ENCODE measurements at regions not wholly inside any gene's neighbourhood (a gene's known extent, or its start where the extent isn't known, plus 50 kb on each side); places are given as distances from the start of the nearest gene placed in this dataset.

GRCh38 chr2:125643128-125643527 lies 1012.8 kb upstream of the GYPC start:
- Histone ChIP-seq H3K36me3 (ENCODE audit: control insufficient read depth in 4 of 4, insufficient read depth in 3 of 4, low read depth in 1 of 4, low read length in 3 of 4) (no peaks in the 10 kb centered on the region), H3K9me3 (ENCODE audit: control insufficient read depth in 4 of 4, low read length in 3 of 4) (no peaks in the 10 kb centered on the region), H3K4me1 (ENCODE audit: control insufficient read depth in 4 of 4, insufficient read depth in 4 of 4, low read length in 3 of 4) (no peaks in the 10 kb centered on the region), H3K27me3 (ENCODE audit: control insufficient read depth in 4 of 4, insufficient read depth in 4 of 4, low read length in 3 of 4) (peaks cover 0 to 4% (median 0%) of the 10 kb centered on the region in 4 donors), H3K9ac (ENCODE audit: low read depth in 1 of 2, low read length in 2 of 2) (no peak overlapping the region), H3K27ac (ENCODE audit: low read depth in 1 of 2, low read length in 2 of 2) (no peak overlapping the region), H3K4me3 (ENCODE audit: low read depth in 1 of 3, low read length in 3 of 3) (no peak overlapping the region)
- 41% methylated on average over 2 of the region's 2 CpGs for WGBS
- no peak for DNase-seq (ENCODE audit: low spot score)
- TF ChIP-seq FOXA2 (IDR thresholded peaks at IDR 0.05) (no peak), SP1 (IDR thresholded peaks at IDR 0.05) (no peak), HNF4G (IDR thresholded peaks at IDR 0.05) (no peak), YY1 (IDR thresholded peaks at IDR 0.05) (no peak), CTCF (IDR thresholded peaks at IDR 0.05; ENCODE audit: low read depth, low read length, missing input control) (no peak), NR2F2 (IDR thresholded peaks at IDR 0.05) (no peak), TAF1 (conservative IDR thresholded peaks at IDR 0.05) (no peak), JUND (IDR thresholded peaks at IDR 0.05) (no peak), ATF3 (IDR thresholded peaks at IDR 0.05) (no peak), REST (IDR thresholded peaks at IDR 0.05) (no peak), ZBTB33 (IDR thresholded peaks at IDR 0.05) (no peak), EGR1 (IDR thresholded peaks at IDR 0.05; ENCODE audit: low read depth in 2 of 2) (no peak), GABPA (IDR thresholded peaks at IDR 0.05 in 1 of 2, conservative IDR thresholded peaks at IDR 0.05 in 1 of 2) (no peak), HNF4A (conservative IDR thresholded peaks at IDR 0.05) (no peak), RXRA (IDR thresholded peaks at IDR 0.05) (no peak)

GRCh38 chr2:125643585-125643984 lies 1012.4 kb upstream of the GYPC start:
- H3K4me3 ChIP-seq (ENCODE audit: low read depth in 1 of 3, low read length in 3 of 3): no peak overlapping the region
- TF ChIP-seq MAX (IDR thresholded peaks at IDR 0.05) (no peak), YY1 (IDR thresholded peaks at IDR 0.05) (no peak), REST (IDR thresholded peaks at IDR 0.05) (no peak)
- no peak for DNase-seq (ENCODE audit: low spot score)
- no peaks in the 10 kb centered on the region for H3K9me3 ChIP-seq (ENCODE audit: control insufficient read depth in 4 of 4, low read length in 3 of 4)
- no peaks in the 10 kb centered on the region for H3K36me3 ChIP-seq (ENCODE audit: control insufficient read depth in 4 of 4, insufficient read depth in 3 of 4, low read depth in 1 of 4, low read length in 3 of 4)
- H3K9ac ChIP-seq (ENCODE audit: low read depth in 1 of 2, low read length in 2 of 2): no peak overlapping the region
- no peaks in the 10 kb centered on the region for H3K4me1 ChIP-seq (ENCODE audit: control insufficient read depth in 4 of 4, insufficient read depth in 4 of 4, low read length in 3 of 4)
- no peak overlapping the region for H3K27ac ChIP-seq (ENCODE audit: low read depth in 1 of 2, low read length in 2 of 2)
- WGBS: 57% methylated on average over 8 of the region's 8 CpGs
- H3K27me3 ChIP-seq (ENCODE audit: control insufficient read depth in 4 of 4, insufficient read depth in 4 of 4, low read length in 3 of 4): peaks cover 0 to 4% (median 0%) of the 10 kb centered on the region in 4 donors
